RKO (cell line): ENCODE measurements at regions not wholly inside any gene's neighbourhood (a gene's known extent, or its start where the extent isn't known, plus 50 kb on each side); places are given as distances from the start of the nearest gene placed in this dataset.
"Not testable (repeated sequence)": the region's sequence is repeated elsewhere in the genome, so short reads cannot be mapped to it uniquely, and the experiment has no call there.

ENCODE experiments used
- DNase-seq: peaks from one replicate; pipeline ENCODE4 v3.0.0-alpha.2; 2016; ENCODE audit warnings: low spot score

- no peak for DNase-seq
Observed at GRCh38 chr9:6160579-6160978, 55.0 kb upstream of the IL33 start.

GRCh38 chr9:6153425-6153824 is 62.2 kb upstream of the IL33 start:
- DNase-seq: peak; percentile 82

- DNase-seq: no peak
Observed at GRCh38 chr9:6152788-6153187, 62.8 kb upstream of the IL33 start.

GRCh38 chr9:6150483-6150882 is 65.1 kb upstream of the IL33 start:
- DNase-seq: no peak

GRCh38 chr9:6149315-6149714 is 66.3 kb upstream of the IL33 start:
- no peak for DNase-seq

GRCh38 chr9:6147846-6148245 is 67.8 kb upstream of the IL33 start:
- DNase-seq: no peak

- DNase-seq: no peak
Observed at GRCh38 chr9:6144947-6145346, 70.7 kb upstream of the IL33 start.

- DNase-seq: no peak
Observed at GRCh38 chr9:6142799-6143454, 72.7 kb upstream of the IL33 start.

- DNase-seq: not testable (repeated sequence)
Observed at GRCh38 chr9:6135780-6136179, 79.8 kb upstream of the IL33 start.

- DNase-seq: no peak
Observed at GRCh38 chr9:6134661-6135180, 80.9 kb upstream of the IL33 start.

- no peak for DNase-seq
Observed at GRCh38 chr9:6133346-6134063, 82.1 kb upstream of the IL33 start.

GRCh38 chr9:6132650-6133049 is 83.0 kb upstream of the IL33 start:
- no peak for DNase-seq

- no peak for DNase-seq
Observed at GRCh38 chr9:6128030-6128429, 87.6 kb upstream of the IL33 start.

- DNase-seq: no peak
Observed at GRCh38 chr9:6126377-6126776, 89.2 kb upstream of the IL33 start.

GRCh38 chr9:6123416-6123815 is 92.2 kb upstream of the IL33 start:
- no peak for DNase-seq

- no peak for DNase-seq
Observed at GRCh38 chr9:6121707-6122106, 93.9 kb upstream of the IL33 start.

- no peak for DNase-seq
Observed at GRCh38 chr9:6114424-6114823, 99.0 kb upstream of the RANBP6 start.

- DNase-seq: no peak
Observed at GRCh38 chr9:6113819-6114218, 98.4 kb upstream of the RANBP6 start.

GRCh38 chr9:6113312-6113711 is 97.9 kb upstream of the RANBP6 start:
- no peak for DNase-seq

GRCh38 chr9:6109986-6110385 is 94.6 kb upstream of the RANBP6 start:
- DNase-seq: no peak

GRCh38 chr9:6109571-6109970 is 94.1 kb upstream of the RANBP6 start:
- no peak for DNase-seq

- peak; percentile 47 for DNase-seq
Observed at GRCh38 chr9:6106711-6107339, 91.4 kb upstream of the RANBP6 start.

GRCh38 chr9:6105738-6106137 is 90.3 kb upstream of the RANBP6 start:
- DNase-seq: no peak
